ENCODE measurements at regions not wholly inside any gene's neighbourhood (a gene's known extent, or its start where the extent isn't known, plus 50 kb on each side); places are given as distances from the start of the nearest gene placed in this dataset.

GRCh38 chr4:184540307-184540706 is 66.0 kb upstream of the IRF2 start:
- Histone ChIP-seq H3K9me3 (ENCODE audit: low read depth, low read length, poor library complexity, severe bottlenecking) (no peaks in the 10 kb centered on the region), H3K4me1 (ENCODE audit: insufficient read depth, low read length, poor library complexity, severe bottlenecking) (peaks cover 11% of the 10 kb centered on the region), H3K36me3 (ENCODE audit: insufficient read depth, low read length, poor library complexity, severe bottlenecking) (no peaks in the 10 kb centered on the region), H3K27me3 (replicated peaks; ENCODE audit: insufficient read depth, low read depth, low read length, poor library complexity) (no peaks in the 10 kb centered on the region), H3K4me3 (ENCODE audit: low read depth, low read length, poor library complexity, severe bottlenecking) (no peak overlapping the region), H3K27ac (ENCODE audit: low read depth, low read length, poor library complexity, severe bottlenecking) (no peak overlapping the region)
- DNase-seq (ENCODE audit: low spot score), result no peak
- ChIA-PET POLR2A (ENCODE audit: low non-redundant PET) (no interaction called here), CTCF (no interaction called here)
- no TSS peak for BruUV-seq (replicated peaks)
- TF ChIP-seq CTCF (conservative IDR thresholded peaks at IDR 0.05; ENCODE audit: low read depth, low read length) (no peak), EZH2 (IDR thresholded peaks at IDR 0.05; ENCODE audit: borderline replicate concordance, low read depth, low read length, poor library complexity, severe bottlenecking) (no peak)
- intact Hi-C loops (cut with micrococcal nuclease; ENCODE audit: unreplicated experiment), result no loop called here

DNA sequence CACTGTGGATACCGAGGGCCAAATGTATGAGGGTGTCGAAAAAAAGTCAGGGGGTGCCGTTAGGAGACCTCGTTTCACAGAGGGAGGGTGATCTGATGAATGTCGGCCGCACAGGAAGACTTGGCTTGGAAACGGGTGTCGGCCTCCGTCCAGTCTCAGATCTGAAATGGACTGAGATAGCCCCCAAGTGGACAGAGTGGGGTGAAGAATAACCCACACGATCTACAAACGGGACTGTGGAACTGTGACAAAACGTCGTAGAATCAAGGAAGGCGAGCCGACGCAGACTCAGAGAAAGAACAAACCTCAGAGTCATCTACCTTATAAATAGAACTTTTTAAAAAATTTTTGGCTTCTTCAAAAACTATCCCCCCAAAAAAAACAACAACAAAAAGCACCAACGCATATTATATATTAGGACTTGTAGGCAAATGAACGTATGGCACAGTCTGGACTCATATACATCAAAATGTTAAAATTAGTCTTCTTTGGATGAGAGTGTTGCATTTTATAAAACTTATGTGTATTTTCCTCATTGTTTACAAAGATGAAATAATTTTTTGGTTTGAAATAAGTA is 63.8 kb upstream of the IRF2 start:
- H3K9me3 ChIP-seq (ENCODE audit: low read depth, low read length, poor library complexity, severe bottlenecking), result no peaks in the 10 kb centered on the region
- POLR2A ChIA-PET (ENCODE audit: low non-redundant PET), result interaction anchor here (0.5 to 0.6 kb wide), 3 partner anchors 73 to 128 kb away, joined by 3 to 15 read pairs (median 5); no protein-coding TSS in a partner anchor
- intact Hi-C loops (cut with micrococcal nuclease; ENCODE audit: unreplicated experiment), result loop anchor here (1.0 to 10.0 kb wide), 4 partner anchors 63 to 274 kb away; partner anchors contain the start of genes CASP3, IRF2 and PRIMPOL
- peak overlapping the region; percentile 92 for H3K27ac ChIP-seq (ENCODE audit: low read depth, low read length, poor library complexity, severe bottlenecking)
- TF ChIP-seq CTCF (conservative IDR thresholded peaks at IDR 0.05; ENCODE audit: low read depth, low read length), result peak; percentile 65
- no peak for TF ChIP-seq EZH2 (IDR thresholded peaks at IDR 0.05; ENCODE audit: borderline replicate concordance, low read depth, low read length, poor library complexity, severe bottlenecking)
- H3K4me3 ChIP-seq (ENCODE audit: low read depth, low read length, poor library complexity, severe bottlenecking), result peak overlapping the region; percentile 78
- no peaks in the 10 kb centered on the region for H3K36me3 ChIP-seq (ENCODE audit: insufficient read depth, low read length, poor library complexity, severe bottlenecking)
- peak; percentile 90 for DNase-seq (ENCODE audit: low spot score)
- H3K27me3 ChIP-seq (replicated peaks; ENCODE audit: insufficient read depth, low read depth, low read length, poor library complexity), result no peaks in the 10 kb centered on the region
- CTCF ChIA-PET, result interaction anchor here (1.4 kb wide), 1 partner anchor 274 kb away, joined by 8 read pairs; no protein-coding TSS in a partner anchor
- BruUV-seq (replicated peaks), result no TSS peak
- H3K4me1 ChIP-seq (ENCODE audit: insufficient read depth, low read length, poor library complexity, severe bottlenecking), result peaks cover 20% of the 10 kb centered on the region

DNA sequence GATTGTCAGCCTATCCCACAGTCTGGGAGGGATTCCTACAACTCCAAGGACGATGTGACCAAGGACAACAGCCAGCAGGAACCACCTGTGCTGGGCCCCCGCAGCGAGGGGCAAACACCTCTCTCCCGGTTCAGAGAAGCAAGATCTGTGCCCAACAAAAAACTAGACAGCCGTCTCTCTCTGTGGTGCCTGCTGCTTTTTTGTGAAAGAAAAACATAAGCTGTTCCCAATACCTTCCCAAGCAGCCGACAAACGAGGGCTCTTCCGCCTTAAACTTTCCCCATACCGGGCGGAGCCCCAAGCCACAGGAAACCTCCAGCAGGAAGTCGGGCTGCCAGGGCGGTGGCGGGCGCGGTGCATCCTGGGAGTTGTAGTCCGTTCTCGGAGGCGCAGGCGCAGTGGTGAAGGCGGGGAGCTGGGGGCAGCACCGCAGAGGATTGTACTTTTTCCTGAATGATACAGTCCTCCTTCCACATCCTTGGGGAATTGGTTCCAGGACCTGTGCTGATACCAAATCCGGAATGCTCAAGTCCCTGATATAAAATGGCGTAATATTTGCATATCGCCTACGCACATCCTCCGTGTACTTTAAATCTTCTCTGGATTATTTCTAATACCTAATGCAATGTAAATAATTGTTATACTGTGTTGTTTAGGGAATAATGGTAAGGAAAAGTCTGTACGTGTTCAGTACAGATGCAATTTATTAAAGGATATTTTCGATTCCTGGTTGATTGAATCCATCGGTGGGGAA is 63.1 kb upstream of the IRF2 start:
- ChIA-PET POLR2A (ENCODE audit: low non-redundant PET) (interaction anchor here (0.5 to 0.6 kb wide), 3 partner anchors 72 to 127 kb away, joined by 3 to 15 read pairs (median 5); no protein-coding TSS in a partner anchor), CTCF (interaction anchor here (1.0 to 1.4 kb wide), 2 partner anchors 168 to 273 kb away, joined by 3 to 8 read pairs; no protein-coding TSS in a partner anchor)
- Histone ChIP-seq H3K4me3 (ENCODE audit: low read depth, low read length, poor library complexity, severe bottlenecking) (peak overlapping the region; percentile 78), H3K4me1 (ENCODE audit: insufficient read depth, low read length, poor library complexity, severe bottlenecking) (peaks cover 20% of the 10 kb centered on the region), H3K36me3 (ENCODE audit: insufficient read depth, low read length, poor library complexity, severe bottlenecking) (no peaks in the 10 kb centered on the region), H3K9me3 (ENCODE audit: low read depth, low read length, poor library complexity, severe bottlenecking) (no peaks in the 10 kb centered on the region), H3K27me3 (replicated peaks; ENCODE audit: insufficient read depth, low read depth, low read length, poor library complexity) (no peaks in the 10 kb centered on the region), H3K27ac (ENCODE audit: low read depth, low read length, poor library complexity, severe bottlenecking) (peak overlapping the region; percentile 92)
- TF ChIP-seq CTCF (conservative IDR thresholded peaks at IDR 0.05; ENCODE audit: low read depth, low read length) (no peak), EZH2 (IDR thresholded peaks at IDR 0.05; ENCODE audit: borderline replicate concordance, low read depth, low read length, poor library complexity, severe bottlenecking) (no peak)
- DNase-seq (ENCODE audit: low spot score), result peak; percentile 98
- intact Hi-C loops (cut with micrococcal nuclease; ENCODE audit: unreplicated experiment), result loop anchor here (1.0 to 10.0 kb wide), 5 partner anchors 63 to 273 kb away; partner anchors contain the start of genes CASP3, IRF2 and PRIMPOL
- no TSS peak for BruUV-seq (replicated peaks)

Measured in A673 (cell line).